GM18861 (cell line): ENCODE measurements at regions not wholly inside any gene's neighbourhood (a gene's known extent, or its start where the extent isn't known, plus 50 kb on each side); places are given as distances from the start of the nearest gene placed in this dataset.
"Not testable (repeated sequence)": the region's sequence is repeated elsewhere in the genome, so short reads cannot be mapped to it uniquely, and the experiment has no call there.

Source experiments
- ATAC-seq: cut with Tn5 transposase; IDR thresholded peaks from one replicate; pipeline ENCODE4 v1.9.1; 2021; ENCODE audit not compliant: unreplicated experiment

GRCh38 chr13:55160867-55161266 is 1979.9 kb upstream of the PRR20A start:
- no peak for ATAC-seq

GRCh38 chr13:55178582-55178981 is 1962.1 kb upstream of the PRR20A start:
- not testable (repeated sequence) for ATAC-seq

- no peak for ATAC-seq
Measured at GRCh38 chr13:55190996-55191395, 1949.7 kb upstream of the PRR20A start.

GRCh38 chr13:55199134-55199533 is 1941.6 kb upstream of the PRR20A start:
- no peak for ATAC-seq

GRCh38 chr13:55214841-55215345 is 1925.8 kb upstream of the PRR20A start:
- ATAC-seq = no peak

GRCh38 chr13:55219538-55219937 is 1921.2 kb upstream of the PRR20A start:
- ATAC-seq = no peak

- ATAC-seq = no peak
Measured at GRCh38 chr13:55229906-55230569, 1910.7 kb upstream of the PRR20A start.

- ATAC-seq = no peak
Measured at GRCh38 chr13:55230570-55230908, 1910.2 kb upstream of the PRR20A start.

- no peak for ATAC-seq
Measured at GRCh38 chr13:55234311-55234710, 1906.4 kb upstream of the PRR20A start.

- ATAC-seq = no peak
Measured at GRCh38 chr13:55245005-55245644, 1895.6 kb upstream of the PRR20A start.

- no peak for ATAC-seq
Measured at GRCh38 chr13:55255236-55255635, 1885.5 kb upstream of the PRR20A start.

GRCh38 chr13:55263045-55263444 is 1877.7 kb upstream of the PRR20A start:
- no peak for ATAC-seq

GRCh38 chr13:55266644-55267043 is 1874.1 kb upstream of the PRR20A start:
- ATAC-seq = no peak

- ATAC-seq = no peak
Measured at GRCh38 chr13:55298201-55298600, 1842.5 kb upstream of the PRR20A start.

- ATAC-seq = no peak
Measured at GRCh38 chr13:55302568-55302967, 1838.2 kb upstream of the PRR20A start.

GRCh38 chr13:55307909-55308308 is 1832.8 kb upstream of the PRR20A start:
- no peak for ATAC-seq

GRCh38 chr13:55341891-55342290 is 1798.8 kb upstream of the PRR20A start:
- no peak for ATAC-seq

- no peak for ATAC-seq
Measured at GRCh38 chr13:55345224-55345623, 1795.5 kb upstream of the PRR20A start.

GRCh38 chr13:55347528-55347927 is 1793.2 kb upstream of the PRR20A start:
- no peak for ATAC-seq

GRCh38 chr13:55359067-55359466 is 1781.7 kb upstream of the PRR20A start:
- ATAC-seq = no peak

- ATAC-seq = no peak
Measured at GRCh38 chr13:55361141-55361540, 1779.6 kb upstream of the PRR20A start.

- ATAC-seq = no peak
Measured at GRCh38 chr13:55366676-55367075, 1774.0 kb upstream of the PRR20A start.

GRCh38 chr13:55394470-55394869 is 1746.2 kb upstream of the PRR20A start:
- ATAC-seq = no peak
